HG03280 (cell line): ENCODE measurements at regions not wholly inside any gene's neighbourhood (a gene's known extent, or its start where the extent isn't known, plus 50 kb on each side); places are given as distances from the start of the nearest gene placed in this dataset.
"Not testable (repeated sequence)": the region's sequence is repeated elsewhere in the genome, so short reads cannot be mapped to it uniquely, and the experiment has no call there.

Experiments used
- ATAC-seq: cut with Tn5 transposase; IDR thresholded peaks from one replicate; pipeline ENCODE4 v1.9.1; 2021; ENCODE audit warnings: mild to moderate bottlenecking, moderate library complexity; ENCODE audit not compliant: unreplicated experiment

GRCh38 chr3:146783446-146783845, 178.3 kb upstream of the PLSCR5 start:
- ATAC-seq, result no peak

- ATAC-seq, result no peak
Measured at GRCh38 chr3:146781606-146782005, 176.5 kb upstream of the PLSCR5 start.

- ATAC-seq, result no peak
Measured at GRCh38 chr3:146781059-146781458, 175.9 kb upstream of the PLSCR5 start.

GRCh38 chr3:146780251-146780650, 175.1 kb upstream of the PLSCR5 start:
- no peak for ATAC-seq

GRCh38 chr3:146777941-146778340, 172.8 kb upstream of the PLSCR5 start:
- no peak for ATAC-seq

GRCh38 chr3:146772211-146772743, 167.1 kb upstream of the PLSCR5 start:
- no peak for ATAC-seq

- no peak for ATAC-seq
Measured at GRCh38 chr3:146770881-146771280, 165.7 kb upstream of the PLSCR5 start.

GRCh38 chr3:146770301-146770700, 165.2 kb upstream of the PLSCR5 start:
- ATAC-seq, result no peak

GRCh38 chr3:146757759-146758158, 152.6 kb upstream of the PLSCR5 start:
- ATAC-seq, result no peak

- no peak for ATAC-seq
Measured at GRCh38 chr3:146750196-146750595, 145.1 kb upstream of the PLSCR5 start.

- no peak for ATAC-seq
Measured at GRCh38 chr3:146747928-146748327, 142.8 kb upstream of the PLSCR5 start.

GRCh38 chr3:146747051-146747450, 141.9 kb upstream of the PLSCR5 start:
- ATAC-seq, result no peak

- ATAC-seq, result no peak
Measured at GRCh38 chr3:146746190-146746589, 141.0 kb upstream of the PLSCR5 start.

GRCh38 chr3:146739203-146739671, 134.1 kb upstream of the PLSCR5 start:
- no peak for ATAC-seq

- no peak for ATAC-seq
Measured at GRCh38 chr3:146732325-146732724, 127.2 kb upstream of the PLSCR5 start.

- ATAC-seq, result no peak
Measured at GRCh38 chr3:146715170-146715569, 110.0 kb upstream of the PLSCR5 start.

- no peak for ATAC-seq
Measured at GRCh38 chr3:146712806-146713205, 107.7 kb upstream of the PLSCR5 start.

- no peak for ATAC-seq
Measured at GRCh38 chr3:146709969-146710368, 104.8 kb upstream of the PLSCR5 start.

- ATAC-seq, result peak; percentile 53
Measured at GRCh38 chr3:146705225-146705624, 100.1 kb upstream of the PLSCR5 start.

- no peak for ATAC-seq
Measured at GRCh38 chr3:146702237-146702636, 97.1 kb upstream of the PLSCR5 start.

- no peak for ATAC-seq
Measured at GRCh38 chr3:146701246-146701645, 96.1 kb upstream of the PLSCR5 start.

GRCh38 chr3:146700025-146700424, 94.9 kb upstream of the PLSCR5 start:
- not testable (repeated sequence) for ATAC-seq

GRCh38 chr3:146692254-146692653, 87.1 kb upstream of the PLSCR5 start:
- no peak for ATAC-seq
